NCI-H524 treated with DMSO at 0.1 percent for 48 hours (cell line): ENCODE measurements at regions not wholly inside any gene's neighbourhood (a gene's known extent, or its start where the extent isn't known, plus 50 kb on each side); places are given as distances from the start of the nearest gene placed in this dataset.
"Not testable (repeated sequence)": the region's sequence is repeated elsewhere in the genome, so short reads cannot be mapped to it uniquely, and the experiment has no call there.

Source experiments
- DNase-seq: peaks from one replicate; lab custom pipeline; 2025; lab: John Stamatoyannopoulos, UW

DNA sequence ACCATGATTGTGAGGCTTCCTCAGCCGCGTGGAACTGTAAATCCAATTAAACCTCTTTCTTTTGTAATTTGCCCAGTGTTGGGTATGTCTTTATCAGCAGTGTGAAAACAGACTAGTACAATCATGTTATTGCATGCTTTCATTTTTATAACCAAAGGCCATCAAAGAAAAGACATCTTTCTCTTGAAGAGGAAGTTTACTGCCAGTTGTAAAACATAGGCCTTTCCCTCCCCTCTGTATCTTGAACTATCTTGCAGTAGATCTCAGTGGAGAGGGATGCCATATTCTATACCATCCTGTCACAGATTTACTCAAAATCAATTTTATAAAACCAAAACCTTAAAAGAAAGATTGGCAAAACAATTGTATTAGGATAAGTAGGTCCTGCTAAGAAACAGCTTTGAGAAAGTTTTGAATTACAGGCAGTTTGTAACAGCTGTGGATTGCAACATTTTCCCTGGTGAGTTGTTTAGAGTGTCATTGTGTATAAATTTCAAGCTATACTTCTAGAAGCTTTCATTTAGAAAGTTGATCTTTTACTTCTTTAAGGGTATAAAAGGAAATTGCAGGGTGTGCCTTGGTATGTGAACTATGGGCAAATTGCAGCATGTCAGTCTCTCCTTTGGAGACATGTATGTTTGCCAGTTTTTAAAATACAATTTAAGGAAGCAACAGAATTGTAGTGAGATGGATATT is 128.0 kb downstream of the ATP23 start:
- no peak for DNase-seq

DNA sequence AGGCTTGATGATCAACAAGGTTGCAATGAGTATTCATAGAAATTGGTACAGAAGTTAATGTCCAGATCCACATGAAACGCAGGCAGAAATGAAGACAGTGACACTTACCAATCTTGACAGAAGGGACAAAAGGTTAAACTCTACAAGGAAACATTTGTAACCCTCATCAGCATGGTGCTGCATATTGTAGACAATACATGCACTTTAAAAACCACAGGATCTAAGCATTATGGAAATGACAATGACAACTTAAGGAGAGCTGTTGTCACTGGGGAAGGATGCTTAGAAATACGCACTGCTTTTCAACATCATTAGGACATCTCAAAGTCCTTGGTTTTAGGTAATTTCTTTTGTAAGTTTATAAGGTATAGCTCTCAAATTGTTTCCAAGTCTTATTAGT is 130.6 kb downstream of the ATP23 start:
- DNase-seq: no peak

DNA sequence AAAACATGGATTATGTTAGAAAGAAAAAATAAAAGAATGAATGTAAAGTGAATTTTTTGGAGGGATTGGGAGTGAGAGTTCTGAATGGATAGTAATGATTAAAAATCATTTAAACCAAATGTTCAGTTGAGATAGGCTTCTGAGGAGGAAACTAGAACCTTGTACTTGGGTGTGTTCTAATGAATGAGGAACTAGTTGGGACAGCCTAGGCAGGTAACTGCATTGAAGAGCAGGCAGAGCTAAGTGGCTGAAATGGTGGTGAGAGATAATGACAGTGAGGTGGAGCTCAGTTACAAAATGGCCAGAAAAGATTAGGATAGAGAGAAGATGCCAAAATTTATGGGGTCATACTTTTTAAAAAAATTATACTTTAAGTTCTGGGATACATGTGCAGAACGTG is 132.9 kb downstream of the ATP23 start:
- no peak for DNase-seq

DNA sequence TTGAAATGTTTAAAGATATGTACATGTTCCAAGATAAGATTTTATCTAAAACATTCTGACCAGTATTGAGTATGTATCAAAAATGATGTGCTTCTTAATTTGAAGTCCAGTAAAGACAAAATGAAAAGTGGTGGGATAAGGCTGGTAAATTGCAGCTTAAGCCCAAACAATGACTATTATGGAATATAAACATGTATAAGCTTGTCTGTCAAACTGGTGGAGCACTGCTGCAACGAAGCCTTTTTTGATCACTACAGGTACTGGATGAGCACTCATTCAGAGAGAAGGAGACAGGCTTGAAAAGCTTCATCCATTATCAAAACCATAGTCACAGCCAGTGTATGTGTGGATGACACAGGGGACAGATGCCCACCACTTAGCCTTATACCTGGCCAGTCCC is 138.4 kb downstream of the ATP23 start:
- DNase-seq: no peak

DNA sequence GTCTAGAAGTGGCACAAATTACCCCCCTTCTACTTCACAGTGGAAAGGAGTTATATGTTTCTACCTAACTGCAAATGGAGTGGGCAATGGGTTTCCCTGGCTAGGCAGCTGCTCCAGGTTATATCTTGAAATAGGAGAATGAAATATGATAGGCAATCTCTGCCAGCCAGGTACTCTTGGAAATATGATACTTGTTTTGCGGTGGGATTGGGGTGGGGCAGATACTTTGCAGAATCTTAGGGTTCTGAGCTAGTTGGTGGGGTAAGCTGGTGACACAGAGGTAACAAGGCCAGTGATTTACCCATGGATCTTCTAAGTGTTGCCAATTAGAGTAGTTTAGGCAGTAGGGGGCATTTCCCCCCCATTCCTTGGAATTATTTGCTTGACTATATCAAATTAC is 140.1 kb downstream of the ATP23 start:
- DNase-seq: peak; percentile 16

DNA sequence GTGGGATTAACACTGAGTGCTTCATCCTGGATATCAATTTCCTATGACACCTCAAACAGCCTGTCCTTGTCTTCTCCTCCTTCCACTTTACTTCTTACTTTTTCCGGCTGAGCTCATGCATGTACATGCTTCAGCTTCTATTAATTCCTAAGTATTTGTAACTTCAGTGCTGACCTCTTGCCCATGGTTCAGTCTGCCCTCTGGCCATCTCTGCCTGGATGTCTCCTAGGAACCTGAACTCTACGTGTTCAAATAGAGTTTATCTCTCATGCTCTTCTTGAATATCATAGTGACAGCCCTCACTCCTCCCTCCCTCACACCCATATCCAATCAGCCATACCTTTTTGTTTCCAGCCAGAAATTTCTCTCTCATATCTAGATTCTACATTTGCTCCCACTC is 141.6 kb downstream of the ATP23 start:
- DNase-seq: no peak

DNA sequence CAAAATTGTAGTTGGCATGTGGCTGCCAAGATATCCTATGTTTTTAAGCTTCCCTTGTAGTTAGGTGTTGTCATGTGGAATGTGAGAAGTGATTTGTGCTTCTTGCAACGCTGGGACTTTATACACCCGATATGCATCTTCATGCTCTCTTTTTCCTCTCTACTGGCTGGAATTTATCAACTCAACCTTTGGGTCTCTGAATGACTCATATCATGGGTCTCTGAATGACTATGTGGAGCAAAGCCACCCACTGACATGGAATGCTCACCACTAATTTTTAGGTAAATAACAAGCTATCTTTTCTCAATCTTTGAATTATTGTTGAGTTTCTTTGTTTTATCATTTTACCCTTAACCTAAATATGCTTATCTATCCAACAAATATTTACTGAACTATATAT is 144.6 kb downstream of the ATP23 start:
- DNase-seq: no peak

DNA sequence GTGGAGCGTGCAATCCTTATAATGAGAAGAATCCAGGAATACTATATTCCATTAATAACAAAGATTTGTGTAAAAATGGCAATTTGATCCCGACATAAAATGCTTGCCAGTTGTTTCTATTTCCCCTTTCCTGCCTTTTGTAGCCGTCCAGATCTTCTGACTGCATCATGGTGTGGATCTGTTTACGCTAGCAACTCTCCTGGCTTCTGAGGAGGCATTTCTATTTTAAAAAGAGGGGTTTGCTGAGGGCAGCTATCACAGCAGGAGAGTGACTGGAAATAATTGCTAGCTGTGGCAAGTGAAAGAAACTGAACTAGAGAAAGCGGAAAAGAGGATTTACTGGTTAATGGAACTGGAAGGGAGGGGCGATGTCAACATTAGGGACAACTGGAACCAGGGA is 145.6 kb downstream of the ATP23 start:
- no peak for DNase-seq

DNA sequence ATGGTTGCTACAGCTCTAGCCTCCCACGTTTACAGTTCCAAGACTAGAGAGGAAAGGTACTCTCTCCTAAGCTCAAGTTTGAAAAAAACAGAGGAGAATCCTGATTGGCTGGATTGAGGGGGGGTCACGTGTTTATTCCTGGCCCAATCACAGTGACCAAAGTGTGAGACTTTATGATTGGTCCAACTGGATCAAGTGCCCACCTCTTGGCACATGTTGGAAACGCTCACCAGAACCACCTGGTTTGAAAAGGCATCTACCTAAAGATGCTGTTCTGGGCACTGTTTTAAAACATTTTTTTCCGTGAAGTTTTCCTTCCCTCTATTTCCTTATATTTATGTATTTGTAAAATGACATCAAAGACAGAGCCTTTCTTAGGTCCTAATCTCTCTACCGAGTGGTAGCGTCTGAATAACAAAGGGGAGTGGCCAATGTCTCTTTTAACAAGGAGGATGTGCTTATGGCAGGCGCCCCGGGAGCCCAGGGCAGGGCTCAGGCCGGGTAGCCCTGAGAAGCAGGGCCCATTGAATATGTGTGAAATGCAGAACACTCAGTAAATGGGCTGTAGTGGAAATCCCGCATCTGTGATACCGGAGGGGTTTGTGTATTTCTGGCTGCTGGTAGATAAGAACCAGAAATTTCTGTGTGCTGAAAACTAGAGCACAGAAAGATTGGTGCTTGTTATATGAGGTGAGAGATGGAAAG is 146.2 kb downstream of the ATP23 start:
- no peak for DNase-seq

DNA sequence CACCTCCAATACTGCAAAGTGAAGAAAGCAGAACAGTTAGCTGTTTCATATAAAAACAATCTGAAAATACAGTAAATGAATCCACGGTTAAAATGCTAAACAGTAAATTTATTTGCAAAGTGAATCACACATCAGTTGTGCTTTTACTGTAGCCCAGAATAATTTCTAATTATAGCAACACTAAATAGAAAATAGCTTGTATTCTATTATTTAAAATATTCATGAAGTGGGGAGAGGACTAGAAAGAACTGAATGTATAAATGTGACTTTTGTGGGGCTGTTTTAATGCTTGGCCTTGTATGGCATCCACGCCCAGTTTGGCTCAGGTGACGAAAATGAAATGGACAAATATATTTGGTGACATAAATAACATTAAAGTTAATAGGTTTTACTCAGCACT is 148.2 kb downstream of the ATP23 start:
- DNase-seq: no peak

DNA sequence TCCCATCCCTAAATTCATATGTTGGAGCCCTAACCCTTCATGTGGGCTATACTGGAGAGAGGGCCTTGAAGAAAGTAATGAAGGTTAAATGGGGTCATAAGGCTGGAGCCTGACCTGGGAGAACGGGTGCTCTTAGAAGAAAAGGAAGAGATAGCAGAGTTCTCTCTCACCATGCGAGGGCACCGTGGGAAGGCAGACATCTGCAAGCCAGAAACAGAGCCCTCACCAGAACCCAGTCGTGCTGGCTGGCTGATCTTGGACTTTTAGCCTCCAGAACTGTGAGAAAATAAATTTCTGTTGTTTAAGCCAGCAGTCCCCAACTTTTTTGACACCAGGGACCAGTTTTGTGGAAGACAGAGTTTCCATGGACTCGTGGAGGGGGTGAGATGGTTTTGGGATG is 149.3 kb downstream of the ATP23 start:
- no peak for DNase-seq

DNA sequence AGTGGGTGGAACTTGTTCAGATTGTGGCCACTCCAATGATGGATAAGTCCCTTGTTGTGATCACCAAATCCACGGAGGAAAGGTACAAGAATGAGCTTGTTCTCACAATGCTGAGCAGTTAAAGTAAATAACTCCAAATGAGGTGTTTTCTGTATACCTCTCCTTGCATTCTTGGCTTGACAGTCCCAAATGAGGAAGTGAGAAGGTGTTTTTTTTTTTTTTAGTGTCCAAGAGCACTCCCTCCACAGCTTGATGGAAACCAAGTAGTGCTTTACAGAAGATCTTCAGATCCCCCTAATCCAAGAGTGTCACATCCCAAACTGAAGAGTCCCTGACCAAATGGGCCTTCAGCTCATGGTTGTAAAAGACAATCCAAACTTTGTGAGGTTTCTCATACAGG is 153.6 kb downstream of the ATP23 start:
- no peak for DNase-seq

DNA sequence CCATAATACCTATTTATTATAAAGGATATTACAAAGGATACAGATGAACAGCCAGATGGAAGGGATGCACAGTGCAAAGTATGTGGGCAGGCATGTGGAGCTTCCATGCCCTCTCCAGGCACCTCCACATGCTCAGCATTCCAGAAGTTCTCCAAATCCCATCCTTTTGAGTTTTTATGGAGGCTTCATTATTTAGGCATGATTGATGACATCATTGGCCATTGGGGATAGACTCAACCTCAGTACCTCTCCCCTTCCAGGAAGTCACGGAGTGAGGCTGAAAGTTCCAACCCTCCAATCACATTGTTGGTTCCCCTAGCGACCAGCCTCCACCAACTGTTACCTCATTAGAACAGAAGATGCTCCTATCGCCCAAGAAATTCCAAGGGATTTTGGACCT is 156.4 kb downstream of the ATP23 start:
- no peak for DNase-seq

DNA sequence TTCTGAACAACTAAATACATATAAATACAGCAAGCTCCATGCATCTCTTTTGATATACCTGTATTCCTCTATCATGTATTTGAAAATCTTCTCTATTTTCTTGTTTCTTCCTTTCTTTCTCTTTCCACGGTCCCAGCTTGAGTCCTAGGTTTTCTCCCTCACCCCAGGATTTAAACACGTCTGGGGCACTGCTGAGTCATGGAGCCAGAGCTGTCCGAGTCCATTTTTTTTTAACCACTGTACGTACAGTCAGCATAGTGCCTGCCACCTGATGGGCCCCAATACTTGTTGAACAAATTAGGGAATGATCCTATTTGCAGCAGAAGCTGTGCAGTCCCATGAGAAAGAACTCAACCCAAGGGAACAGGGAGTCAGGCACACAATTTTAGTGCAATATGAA is 158.1 kb downstream of the ATP23 start:
- no peak for DNase-seq

DNA sequence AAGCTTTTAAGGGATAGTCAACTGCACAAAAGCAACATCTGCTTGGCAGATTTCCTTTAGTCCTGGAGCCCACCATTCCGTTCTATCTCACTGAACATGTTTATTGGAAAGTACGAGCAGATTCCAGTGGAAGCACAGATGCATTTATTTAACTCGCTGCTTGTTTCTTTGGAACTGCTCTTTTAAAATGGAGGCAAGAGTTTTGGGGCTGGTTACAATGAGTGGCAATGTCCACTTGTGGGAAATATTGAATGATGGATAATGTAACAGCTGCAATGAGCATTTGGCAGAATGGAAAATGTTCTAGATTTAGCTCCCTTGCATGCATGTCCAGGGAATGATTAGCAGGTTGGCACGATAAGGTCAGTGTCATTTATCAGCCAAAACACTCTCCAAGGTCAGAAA is 163.0 kb downstream of the ATP23 start:
- no peak for DNase-seq

DNA sequence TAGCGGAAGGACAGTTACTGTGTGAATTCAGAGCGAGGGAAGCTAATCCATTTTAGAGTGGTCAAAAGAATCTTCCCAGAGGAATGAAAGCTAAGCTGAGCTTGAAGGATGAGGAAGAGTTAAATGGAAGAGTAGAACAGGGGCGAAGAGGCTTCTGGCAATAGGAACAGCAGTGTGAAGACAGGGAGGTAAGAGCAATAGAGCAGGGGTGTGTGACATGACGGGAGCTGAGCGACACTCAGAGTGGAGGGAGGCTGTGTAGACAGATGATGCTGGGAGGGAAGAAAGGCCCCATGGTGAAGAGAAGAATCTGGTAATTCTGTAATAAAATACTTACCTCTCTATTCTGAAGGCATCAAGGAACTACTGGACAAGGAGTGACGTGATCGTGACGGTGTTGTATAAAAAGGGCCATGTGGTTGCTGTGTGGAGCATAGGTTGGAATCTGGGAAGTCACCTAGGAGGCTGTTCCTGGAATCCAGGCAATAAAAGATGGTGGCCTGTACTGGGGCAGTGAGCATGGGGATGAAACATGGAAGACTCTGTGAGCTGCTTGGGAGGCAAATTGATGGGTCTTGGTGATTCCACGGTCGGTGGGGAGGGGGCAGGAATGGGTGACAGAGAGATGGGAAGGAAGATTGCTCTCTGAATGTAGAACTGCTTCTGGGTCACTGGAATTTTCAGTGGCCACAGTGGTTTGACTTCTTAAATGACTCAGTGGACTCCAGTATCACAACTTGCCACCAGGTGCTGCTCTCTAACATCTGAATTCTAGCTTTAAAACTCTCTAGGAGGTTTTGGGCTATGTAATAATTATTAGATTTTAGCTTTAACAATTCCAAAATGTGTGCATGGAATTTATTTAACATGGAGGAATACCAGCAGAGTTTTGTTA is 164.1 kb downstream of the ATP23 start:
- DNase-seq: no peak

DNA sequence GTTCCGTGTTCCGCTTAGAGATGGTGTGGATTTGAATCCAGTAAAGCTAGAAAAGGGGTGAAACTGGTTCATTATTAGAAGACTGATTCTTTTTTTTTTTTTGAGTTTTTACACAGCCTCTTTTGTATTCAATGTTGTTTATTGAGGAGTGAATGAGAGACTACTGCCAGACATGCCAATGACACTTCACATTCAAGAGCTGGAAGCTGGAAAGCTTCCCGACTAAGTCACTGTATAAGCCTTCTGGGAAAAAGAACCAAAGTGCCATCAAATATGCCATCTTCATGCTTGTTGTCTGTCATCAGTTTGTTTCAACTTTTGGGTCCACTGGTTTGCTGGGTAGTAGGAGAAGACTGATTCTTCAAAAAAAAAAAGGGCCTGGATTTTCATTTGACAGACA is 164.8 kb downstream of the ATP23 start:
- no peak for DNase-seq

DNA sequence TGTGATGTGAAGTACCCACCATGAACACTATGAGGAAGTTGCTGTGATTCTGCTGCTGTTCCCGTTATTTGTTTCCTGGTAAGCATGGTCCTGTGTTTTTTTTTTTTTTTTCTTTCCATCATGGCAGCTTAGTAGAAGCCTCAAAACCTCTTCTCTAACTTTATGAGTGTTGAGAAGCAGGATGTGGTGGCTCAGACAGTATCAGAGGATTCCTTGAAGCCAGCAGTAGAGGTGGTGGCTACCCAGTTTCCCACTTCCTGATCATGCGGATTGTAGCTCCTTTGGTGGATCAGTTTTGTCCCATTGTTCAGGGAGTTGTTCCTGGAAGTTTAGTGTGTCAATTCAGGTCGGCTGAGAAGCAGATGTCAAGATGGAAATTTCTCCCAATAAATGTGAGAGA is 175.8 kb downstream of the ATP23 start:
- DNase-seq: no peak

DNA sequence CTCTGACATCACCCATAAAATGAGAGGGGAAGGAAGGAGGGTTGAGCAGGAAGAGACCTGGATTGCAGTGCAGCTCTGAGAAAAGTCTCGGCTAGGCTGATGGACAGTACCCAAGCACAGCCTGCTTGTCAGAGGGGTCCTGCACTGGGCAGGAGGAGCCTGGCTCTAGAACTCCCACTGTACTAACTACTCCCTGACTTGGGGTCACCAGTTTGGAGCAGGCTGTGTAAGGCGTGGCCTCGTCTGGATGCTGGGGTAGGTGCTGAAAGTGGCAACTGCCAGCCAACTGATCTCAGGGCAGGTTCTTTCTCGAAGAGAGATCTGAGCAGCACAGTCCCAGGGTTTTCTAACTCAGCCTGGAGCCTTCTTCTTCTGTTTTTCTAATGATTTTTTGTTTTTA is 176.3 kb downstream of the ATP23 start:
- DNase-seq: no peak

DNA sequence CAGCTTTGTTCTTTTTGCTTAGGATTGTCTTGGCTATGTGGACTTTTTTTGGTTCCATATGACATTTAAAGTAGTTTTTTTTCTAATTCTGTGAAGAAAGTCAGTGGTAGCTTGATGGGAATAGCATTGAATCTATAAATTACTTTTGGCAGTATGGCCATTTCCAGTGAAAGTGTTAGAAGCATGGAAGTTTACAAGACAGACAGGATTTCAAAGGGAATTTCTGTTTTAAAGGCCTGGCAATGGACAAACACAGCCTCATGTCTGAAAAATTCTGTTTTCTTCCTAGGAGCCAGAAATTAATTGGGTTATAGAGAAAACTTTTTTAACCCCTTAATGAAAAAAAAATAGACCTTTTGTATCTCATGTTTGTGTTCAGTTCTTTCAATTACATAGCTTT is 184.4 kb downstream of the ATP23 start:
- DNase-seq: not testable (repeated sequence)

DNA sequence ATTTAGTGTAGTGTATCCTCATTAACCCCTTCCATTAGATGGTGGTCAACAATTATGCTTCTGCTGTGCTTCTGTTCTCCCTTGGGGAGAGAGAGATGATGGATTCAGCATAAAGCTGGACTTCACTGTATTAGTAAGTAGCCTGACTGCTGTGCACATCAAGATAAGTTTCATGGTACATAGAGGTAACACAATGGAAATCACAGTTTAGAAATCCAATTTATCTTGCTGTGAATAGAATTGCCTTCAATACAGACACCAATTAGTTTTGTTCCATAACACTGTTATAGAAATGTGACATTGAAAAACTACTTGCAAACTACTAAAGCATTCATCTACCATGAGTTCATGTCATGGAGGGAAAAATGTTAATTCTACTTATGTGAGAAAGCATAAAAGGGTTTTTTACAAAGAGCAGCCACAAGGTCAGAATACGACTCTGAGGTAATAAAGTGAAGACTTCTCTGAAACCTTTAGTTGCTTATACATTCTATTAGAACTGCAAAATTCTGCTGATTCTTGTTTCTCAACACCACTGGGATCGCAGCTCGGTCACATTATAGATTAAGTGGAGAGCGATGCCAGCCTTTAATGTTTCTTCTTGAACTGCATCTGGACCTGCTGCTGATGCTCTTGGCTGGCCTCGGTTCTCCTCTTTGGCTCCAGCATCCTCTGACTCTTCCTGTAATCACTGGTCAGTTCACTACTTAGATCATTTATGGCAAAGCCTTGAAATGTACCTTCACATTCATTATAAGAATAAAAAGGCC is 190.8 kb downstream of the ATP23 start:
- no peak for DNase-seq

DNA sequence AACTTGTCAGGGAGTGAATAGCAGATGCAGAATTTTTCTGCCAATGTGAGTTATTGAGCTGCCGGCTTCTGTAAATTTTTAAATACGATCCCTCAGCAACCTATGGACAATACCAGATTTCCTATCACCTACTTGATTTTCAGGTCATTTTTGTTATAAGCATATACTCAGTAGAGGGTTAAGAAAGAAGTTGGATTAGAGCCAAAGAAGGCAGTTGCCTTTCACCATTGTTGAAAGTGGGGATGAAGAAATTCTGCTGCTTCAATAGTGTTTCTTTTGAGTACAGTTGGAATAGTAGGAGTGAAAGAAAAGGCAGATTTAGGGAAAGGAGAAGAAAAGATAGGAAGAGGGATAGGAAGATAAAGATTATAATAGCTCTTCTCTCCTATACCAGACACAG is 197.1 kb downstream of the ATP23 start:
- DNase-seq: no peak
